GM12875 (cell line): ENCODE measurements at regions not wholly inside any gene's neighbourhood (a gene's known extent, or its start where the extent isn't known, plus 50 kb on each side); places are given as distances from the start of the nearest gene placed in this dataset.

Experiments
- H3K4me3 ChIP-seq: one replicate; pipeline ENCODE4 v1.5.1; 2011; ENCODE audit warnings: low read depth, low read length, control low read depth
- TF ChIP-seq, protein P1 (sequence below): IDR thresholded peaks from 2 replicates; pipeline ENCODE4 v1.5.1; 2011; ENCODE audit warnings: low read depth, mild to moderate bottlenecking, control low read depth, inconsistent platforms, low read length, moderate library complexity, borderline replicate concordance; ENCODE audit not compliant: insufficient read depth

DNA sequence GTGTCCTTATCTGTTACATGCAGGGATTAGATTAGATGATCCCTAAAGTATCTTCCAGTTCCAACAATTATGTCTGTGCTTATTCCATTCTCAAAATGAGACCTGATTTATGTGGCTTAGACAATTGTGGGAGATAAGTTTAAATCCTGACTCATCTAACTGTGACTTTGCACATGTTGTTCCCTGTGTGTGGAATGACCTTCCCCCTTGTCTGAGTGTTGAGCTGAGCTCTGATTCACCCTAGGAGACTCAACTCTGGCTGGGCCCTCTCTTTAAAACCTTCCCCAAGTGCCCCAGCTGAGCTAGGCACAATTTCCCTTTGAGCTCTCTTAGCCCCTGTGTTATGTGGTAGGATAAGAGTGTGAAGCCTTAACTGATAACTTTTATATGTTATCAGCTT, 118.9 kb upstream of the ELL2 start:
- H3K4me3 ChIP-seq: no peak overlapping the region
- TF ChIP-seq, protein P1, sequence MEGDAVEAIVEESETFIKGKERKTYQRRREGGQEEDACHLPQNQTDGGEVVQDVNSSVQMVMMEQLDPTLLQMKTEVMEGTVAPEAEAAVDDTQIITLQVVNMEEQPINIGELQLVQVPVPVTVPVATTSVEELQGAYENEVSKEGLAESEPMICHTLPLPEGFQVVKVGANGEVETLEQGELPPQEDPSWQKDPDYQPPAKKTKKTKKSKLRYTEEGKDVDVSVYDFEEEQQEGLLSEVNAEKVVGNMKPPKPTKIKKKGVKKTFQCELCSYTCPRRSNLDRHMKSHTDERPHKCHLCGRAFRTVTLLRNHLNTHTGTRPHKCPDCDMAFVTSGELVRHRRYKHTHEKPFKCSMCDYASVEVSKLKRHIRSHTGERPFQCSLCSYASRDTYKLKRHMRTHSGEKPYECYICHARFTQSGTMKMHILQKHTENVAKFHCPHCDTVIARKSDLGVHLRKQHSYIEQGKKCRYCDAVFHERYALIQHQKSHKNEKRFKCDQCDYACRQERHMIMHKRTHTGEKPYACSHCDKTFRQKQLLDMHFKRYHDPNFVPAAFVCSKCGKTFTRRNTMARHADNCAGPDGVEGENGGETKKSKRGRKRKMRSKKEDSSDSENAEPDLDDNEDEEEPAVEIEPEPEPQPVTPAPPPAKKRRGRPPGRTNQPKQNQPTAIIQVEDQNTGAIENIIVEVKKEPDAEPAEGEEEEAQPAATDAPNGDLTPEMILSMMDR: no peak

DNA sequence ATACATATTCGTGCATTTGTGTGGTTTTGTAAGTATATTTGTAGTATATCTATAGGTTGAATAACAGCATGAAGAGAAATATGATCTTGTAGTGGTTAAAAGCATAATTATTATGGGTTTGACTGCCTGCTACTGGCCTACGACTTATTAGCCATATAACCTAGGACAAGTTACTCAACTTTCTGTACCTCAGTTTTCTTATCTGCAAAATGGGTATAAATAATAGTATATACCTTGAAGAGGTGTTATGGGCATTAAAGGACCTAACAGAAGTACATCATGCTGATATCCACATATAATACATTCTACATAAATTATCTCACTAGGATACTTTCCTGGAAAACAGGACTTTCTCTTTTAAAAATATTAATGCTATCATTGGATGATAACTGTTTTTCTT, 118.3 kb upstream of the ELL2 start:
- no peak overlapping the region for H3K4me3 ChIP-seq
- TF ChIP-seq, protein P1: no peak

- no peak overlapping the region for H3K4me3 ChIP-seq
- TF ChIP-seq, protein P1: no peak
These were observed 117.4 kb upstream of the ELL2 start for GRCh38 chr5:96079075-96079474.

GRCh38 chr5:96076451-96076850, 114.8 kb upstream of the ELL2 start:
- H3K4me3 ChIP-seq: no peak overlapping the region
- TF ChIP-seq, protein P1: no peak

DNA sequence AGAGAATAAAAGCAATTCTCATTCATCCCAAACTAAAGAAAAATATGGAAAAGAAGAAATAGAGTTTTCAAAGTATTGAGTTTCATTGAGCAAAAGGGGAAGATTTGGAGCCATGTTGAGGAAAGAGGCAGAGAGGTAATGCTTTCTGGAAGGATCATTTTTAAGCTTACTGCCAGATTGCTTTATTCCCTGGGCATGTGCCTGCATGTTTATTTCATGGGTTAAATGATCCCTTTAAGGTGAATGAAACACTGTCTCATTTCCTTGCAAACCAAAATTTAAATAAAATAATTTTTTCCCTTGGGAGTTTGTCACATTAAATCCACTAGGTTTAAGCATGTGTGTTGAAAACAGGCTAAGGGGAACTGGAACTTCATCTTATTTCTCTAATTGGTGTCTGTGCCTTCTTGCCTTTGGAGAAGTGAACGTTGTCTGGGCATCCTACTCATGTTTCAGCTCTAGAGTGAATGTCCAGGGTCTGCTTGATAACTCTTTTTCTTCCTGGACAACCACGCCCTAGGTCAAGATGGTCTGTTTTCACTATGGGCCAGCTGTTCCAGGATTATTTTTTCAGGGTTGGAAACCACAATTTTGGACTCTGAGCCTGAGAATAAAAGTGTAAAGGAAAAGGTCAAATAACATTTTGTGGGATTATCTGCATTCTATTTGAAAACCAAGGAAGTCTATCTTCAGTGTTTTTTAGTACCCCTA, 114.1 kb upstream of the ELL2 start:
- TF ChIP-seq, protein P1: no peak
- no peak overlapping the region for H3K4me3 ChIP-seq

- H3K4me3 ChIP-seq: no peak overlapping the region
- TF ChIP-seq, protein P1: no peak
These were observed 113.2 kb upstream of the ELL2 start for GRCh38 chr5:96074870-96075269.

- no peak overlapping the region for H3K4me3 ChIP-seq
- TF ChIP-seq, protein P1: no peak
These were observed 112.8 kb upstream of the ELL2 start for GRCh38 chr5:96074460-96074859.
